22Rv1 (cell line): ENCODE measurements at regions not wholly inside any gene's neighbourhood (a gene's known extent, or its start where the extent isn't known, plus 50 kb on each side); places are given as distances from the start of the nearest gene placed in this dataset.

ENCODE experiments used
- H3K27ac ChIP-seq: fragments of 450-650 bp; 2 replicates; pipeline ENCODE4 v1.5.1; 2017
- ZFX ChIP-seq: fragments of 450-650 bp; IDR thresholded peaks from 2 replicates; pipeline ENCODE4 v1.6.1; 2017; ENCODE audit warnings: antibody characterized with exemption, borderline replicate concordance
- TF ChIP-seq, protein P1 (sequence below): fragments of 450-650 bp; IDR thresholded peaks from 2 replicates; pipeline ENCODE4 v1.5.1; 2017; ENCODE audit warnings: mild to moderate bottlenecking

DNA sequence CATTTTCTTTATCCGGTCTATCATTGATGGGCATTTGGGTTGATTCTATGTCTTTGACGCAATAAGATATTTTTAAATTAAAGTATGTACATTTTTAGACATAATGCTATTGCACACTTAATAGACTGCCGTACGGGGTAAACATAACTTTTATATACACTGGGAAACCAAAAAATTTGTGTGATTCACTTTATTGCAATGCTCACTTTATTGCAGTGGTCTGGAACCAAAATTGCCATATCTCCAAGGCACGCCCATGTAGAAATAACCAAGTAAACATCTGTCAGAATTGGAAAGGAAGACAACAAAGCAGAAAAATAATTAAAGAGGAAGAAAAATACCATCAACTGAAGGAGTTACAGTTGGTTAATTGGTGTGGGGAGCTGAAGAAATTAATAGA, 205.8 kb upstream of the CTAGE1 start:
- H3K27ac ChIP-seq = no peak overlapping the region
- TF ChIP-seq ZFX = no peak

DNA sequence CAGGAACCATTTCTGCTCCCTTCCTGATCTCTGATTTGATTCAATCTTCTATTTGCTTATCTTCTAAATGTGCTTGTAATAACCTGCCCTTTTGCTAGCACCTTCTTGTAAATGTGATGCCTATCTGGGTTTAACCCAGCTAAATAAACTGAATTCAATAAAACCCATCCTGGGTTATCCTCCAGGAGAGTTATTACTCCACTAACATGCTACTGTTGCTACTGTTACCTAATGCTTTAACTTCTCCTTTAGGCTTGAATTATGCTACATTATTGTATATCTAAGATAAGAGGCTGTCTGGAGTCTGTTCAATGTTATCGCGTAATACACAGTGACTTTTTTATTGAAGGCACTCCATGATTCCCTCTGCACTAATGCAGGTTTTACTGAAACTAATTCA, 206.5 kb upstream of the CTAGE1 start:
- H3K27ac ChIP-seq = no peak overlapping the region
- no peak for TF ChIP-seq ZFX

DNA sequence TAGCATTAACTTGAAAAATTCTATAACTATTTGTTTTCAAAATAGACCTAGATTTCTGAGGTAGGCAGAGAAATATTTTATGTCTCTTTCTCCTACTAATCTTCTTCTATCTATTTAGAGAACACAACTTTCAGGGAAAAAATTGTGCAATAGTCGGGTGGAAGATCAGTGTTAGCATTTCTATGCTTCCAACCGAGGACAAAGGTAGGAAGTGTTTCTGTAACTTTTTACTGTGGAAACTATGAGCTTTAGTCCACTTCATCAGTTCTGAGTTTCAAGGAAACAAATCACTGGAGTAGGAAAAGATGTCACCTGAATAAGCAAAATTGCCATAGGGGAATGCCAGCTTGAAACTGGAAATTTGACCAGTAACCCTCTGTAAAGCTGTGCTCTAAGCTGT, 207.7 kb upstream of the CTAGE1 start:
- no peak for TF ChIP-seq ZFX
- TF ChIP-seq, protein P1, sequence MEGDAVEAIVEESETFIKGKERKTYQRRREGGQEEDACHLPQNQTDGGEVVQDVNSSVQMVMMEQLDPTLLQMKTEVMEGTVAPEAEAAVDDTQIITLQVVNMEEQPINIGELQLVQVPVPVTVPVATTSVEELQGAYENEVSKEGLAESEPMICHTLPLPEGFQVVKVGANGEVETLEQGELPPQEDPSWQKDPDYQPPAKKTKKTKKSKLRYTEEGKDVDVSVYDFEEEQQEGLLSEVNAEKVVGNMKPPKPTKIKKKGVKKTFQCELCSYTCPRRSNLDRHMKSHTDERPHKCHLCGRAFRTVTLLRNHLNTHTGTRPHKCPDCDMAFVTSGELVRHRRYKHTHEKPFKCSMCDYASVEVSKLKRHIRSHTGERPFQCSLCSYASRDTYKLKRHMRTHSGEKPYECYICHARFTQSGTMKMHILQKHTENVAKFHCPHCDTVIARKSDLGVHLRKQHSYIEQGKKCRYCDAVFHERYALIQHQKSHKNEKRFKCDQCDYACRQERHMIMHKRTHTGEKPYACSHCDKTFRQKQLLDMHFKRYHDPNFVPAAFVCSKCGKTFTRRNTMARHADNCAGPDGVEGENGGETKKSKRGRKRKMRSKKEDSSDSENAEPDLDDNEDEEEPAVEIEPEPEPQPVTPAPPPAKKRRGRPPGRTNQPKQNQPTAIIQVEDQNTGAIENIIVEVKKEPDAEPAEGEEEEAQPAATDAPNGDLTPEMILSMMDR = no peak
- no peak overlapping the region for H3K27ac ChIP-seq

DNA sequence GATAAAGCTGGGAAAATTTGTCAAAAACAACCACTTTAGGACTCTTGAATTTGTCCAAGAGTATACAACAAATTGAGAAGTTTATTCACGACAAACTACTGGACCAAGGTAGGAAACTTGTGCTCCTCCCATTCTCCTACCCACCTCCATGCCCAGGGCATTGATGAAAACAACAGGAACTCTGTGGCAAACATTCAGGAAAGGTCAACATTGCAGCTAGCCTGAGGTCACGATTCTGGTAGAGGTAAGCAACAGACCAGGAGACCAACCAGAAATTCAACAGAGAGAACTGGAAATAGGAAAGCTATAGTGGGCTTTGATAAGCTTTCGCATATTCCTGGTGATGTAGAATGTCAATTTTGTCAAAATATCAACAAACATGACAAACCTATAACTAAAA, 209.1 kb upstream of the CTAGE1 start:
- no peak overlapping the region for H3K27ac ChIP-seq
- no peak for TF ChIP-seq ZFX
- TF ChIP-seq, protein P1 = no peak

DNA sequence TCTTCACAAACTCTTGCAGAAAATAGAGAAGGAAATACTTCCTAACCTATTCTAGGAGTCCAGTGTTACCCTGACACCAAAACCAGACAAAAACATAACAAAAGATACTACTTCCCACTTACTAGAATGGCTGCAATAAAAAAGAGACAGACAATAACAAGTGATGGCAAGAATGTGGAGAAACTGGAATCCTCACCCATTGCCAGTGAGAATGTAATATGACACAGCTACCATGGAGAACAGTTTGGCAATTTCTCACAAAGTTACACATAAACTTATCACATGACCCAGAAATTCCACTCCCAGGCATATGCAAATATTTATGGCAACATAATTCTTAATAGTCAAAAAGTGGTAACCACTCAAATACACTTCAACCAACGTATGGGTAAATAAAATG, 209.8 kb upstream of the CTAGE1 start:
- TF ChIP-seq, protein P1 = no peak
- no peak for TF ChIP-seq ZFX
- no peak overlapping the region for H3K27ac ChIP-seq

DNA sequence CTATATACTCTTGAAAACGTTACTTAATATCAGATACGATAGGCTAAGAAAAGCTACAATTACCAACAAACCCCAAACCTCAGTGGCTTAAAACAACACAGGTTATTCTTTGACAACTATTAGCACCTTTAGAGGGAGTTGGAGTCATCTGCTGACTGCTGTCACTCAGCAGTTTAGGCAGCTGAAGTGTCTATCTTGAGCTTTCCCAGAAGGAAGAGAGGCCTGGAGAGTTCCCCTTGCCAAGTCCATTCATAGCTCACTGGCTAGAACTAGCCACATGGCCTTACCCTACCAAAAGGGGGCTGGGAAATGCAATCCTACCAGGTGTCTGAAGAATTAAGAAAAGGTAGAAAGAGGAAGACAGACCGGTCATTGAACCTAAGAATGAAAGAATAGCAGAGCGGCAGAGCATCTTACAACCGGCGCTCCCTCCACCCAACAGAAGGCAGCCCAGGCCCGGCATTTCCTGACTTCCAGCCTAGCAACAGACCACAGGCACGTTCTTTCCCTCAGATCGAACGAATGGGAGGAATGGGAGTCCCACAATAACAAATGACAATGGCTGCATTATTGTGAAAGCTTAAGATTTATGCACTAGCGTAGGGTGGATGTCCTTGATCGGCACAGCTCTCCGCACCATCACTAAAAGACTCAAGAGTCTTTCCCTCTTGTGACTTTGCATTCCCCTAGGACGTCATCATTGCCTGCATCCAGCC, 211.2 kb upstream of the CTAGE1 start:
- no peak for TF ChIP-seq ZFX
- TF ChIP-seq, protein P1 = no peak
- no peak overlapping the region for H3K27ac ChIP-seq

DNA sequence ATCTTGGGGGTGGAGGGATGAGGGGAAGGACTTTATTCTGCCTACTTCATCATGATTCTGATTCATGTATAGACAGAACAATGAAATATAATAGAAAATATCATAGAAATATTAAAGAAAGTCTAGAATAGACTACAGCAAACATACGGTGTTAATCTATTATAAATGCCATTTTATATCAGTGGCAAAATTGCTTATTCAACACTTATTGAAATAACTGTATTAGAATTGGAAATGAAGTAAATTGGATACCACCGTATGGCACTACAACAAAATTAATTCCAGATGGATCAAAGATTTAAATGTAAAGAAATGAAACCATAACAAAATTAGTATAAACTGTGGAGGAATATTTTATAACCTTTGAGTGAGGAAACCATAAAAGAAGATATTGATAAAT, 213.3 kb upstream of the CTAGE1 start:
- H3K27ac ChIP-seq = no peak overlapping the region
- TF ChIP-seq ZFX = no peak
- TF ChIP-seq, protein P1 = no peak

DNA sequence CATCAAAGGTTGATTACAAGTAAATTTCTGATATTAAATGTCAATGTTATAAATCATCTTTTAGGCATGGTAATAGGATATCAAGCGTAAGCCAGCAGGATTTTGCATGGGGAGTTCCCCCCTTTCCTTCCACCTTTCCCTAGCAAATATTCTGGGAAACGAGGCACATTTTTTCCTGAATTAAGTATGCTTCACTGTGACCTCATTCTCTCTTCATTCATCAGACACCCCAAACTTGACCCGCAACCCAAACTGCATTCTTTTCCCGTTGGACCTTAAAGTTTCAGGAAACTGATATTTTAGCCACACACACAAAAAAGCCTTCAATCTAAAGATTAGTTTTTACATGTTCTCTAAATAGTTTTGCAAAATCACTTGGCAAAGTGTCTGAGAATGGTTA, 214.5 kb upstream of the CTAGE1 start:
- no peak overlapping the region for H3K27ac ChIP-seq
- TF ChIP-seq ZFX = no peak
- TF ChIP-seq, protein P1 = no peak

DNA sequence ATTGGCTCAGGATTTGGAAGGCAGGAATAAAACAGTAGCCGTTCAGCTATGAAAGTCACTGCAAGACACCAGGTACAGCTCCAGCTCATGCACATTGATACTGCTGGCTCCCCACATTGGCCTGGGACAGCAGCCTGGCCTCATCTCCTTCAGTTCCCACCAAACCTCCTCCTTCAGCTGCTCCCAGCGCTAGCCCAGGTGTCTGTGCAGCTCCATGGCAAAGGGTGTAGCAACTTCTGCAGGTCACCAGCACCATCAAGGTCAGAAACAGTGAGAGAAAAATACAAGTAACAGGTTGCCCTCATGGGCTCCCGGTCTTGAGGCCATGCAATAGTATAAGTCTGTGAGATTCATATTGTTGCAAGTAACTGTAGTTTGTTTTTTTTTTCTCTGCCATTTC, 216.7 kb upstream of the CTAGE1 start:
- H3K27ac ChIP-seq = no peak overlapping the region
- TF ChIP-seq, protein P1 = no peak
- TF ChIP-seq ZFX = no peak
